ENCODE measurements at regions not wholly inside any gene's neighbourhood (a gene's known extent, or its start where the extent isn't known, plus 50 kb on each side); places are given as distances from the start of the nearest gene placed in this dataset.

DNA sequence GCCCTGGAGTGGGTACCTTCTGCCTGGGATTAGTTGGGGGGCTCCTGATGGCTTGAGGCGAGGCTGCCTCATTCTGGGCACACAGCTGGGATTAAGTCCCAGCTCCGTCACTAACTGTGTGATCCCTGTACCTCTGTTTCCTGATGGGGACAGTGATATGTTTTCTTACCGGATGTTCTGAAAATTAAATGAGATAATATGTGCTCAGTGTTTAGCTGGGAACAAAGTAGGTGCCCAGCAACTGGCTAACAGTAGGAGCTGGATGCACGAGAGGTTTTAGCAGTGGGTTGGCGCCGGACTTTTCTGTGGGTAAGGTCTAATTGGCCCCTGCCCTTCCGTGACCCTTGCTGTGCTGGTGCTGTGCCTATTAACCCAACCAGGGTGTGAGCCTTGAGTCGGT is 203.4 kb downstream of the URI1 start:
- Histone ChIP-seq H3K4me3 (no peak overlapping the region), H3K27me3 (no peaks in the 10 kb centered on the region), H3K36me3 (no peaks in the 10 kb centered on the region), H3K4me1 (no peaks in the 10 kb centered on the region), H3K27ac (no peak overlapping the region), H3K9me3 (no peaks in the 10 kb centered on the region)
- intact Hi-C loops (cut with DNase I): no loop called here
- DNase-seq: no peak
- WGBS, 2 donors: 82% methylated on average over 6 of the region's 8 CpGs; no CpG with 5 or more reads in 1 of the 2 donors
- TF ChIP-seq POLR2A (IDR thresholded peaks at IDR 0.05): no peak
- TF ChIP-seq, protein P1, sequence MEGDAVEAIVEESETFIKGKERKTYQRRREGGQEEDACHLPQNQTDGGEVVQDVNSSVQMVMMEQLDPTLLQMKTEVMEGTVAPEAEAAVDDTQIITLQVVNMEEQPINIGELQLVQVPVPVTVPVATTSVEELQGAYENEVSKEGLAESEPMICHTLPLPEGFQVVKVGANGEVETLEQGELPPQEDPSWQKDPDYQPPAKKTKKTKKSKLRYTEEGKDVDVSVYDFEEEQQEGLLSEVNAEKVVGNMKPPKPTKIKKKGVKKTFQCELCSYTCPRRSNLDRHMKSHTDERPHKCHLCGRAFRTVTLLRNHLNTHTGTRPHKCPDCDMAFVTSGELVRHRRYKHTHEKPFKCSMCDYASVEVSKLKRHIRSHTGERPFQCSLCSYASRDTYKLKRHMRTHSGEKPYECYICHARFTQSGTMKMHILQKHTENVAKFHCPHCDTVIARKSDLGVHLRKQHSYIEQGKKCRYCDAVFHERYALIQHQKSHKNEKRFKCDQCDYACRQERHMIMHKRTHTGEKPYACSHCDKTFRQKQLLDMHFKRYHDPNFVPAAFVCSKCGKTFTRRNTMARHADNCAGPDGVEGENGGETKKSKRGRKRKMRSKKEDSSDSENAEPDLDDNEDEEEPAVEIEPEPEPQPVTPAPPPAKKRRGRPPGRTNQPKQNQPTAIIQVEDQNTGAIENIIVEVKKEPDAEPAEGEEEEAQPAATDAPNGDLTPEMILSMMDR (IDR thresholded peaks at IDR 0.05): no peak

DNA sequence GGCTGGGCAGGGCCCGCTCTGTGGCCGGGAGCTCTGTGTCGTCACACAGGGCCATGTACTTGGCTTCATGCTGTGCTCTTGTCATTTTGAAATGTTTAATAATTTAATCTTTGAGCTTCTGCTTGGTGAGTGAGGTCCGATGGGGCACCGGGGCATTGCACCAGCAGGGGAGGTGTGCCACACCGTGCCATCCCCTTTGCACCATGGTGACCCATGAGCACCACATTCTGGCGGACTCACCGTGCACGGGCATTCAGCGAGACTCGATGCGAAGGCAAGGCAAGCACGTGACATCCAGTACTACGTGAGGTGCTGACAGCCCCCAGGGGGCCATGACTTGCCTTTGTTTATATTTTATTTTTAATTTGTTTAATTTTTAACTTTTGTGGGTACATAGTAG is 204.3 kb downstream of the URI1 start:
- TF ChIP-seq, protein P1 (IDR thresholded peaks at IDR 0.05): no peak
- TF ChIP-seq POLR2A (IDR thresholded peaks at IDR 0.05): no peak
- 79 to 83% methylated on average over 14 of the region's 14 CpGs for WGBS, 2 donors

DNA sequence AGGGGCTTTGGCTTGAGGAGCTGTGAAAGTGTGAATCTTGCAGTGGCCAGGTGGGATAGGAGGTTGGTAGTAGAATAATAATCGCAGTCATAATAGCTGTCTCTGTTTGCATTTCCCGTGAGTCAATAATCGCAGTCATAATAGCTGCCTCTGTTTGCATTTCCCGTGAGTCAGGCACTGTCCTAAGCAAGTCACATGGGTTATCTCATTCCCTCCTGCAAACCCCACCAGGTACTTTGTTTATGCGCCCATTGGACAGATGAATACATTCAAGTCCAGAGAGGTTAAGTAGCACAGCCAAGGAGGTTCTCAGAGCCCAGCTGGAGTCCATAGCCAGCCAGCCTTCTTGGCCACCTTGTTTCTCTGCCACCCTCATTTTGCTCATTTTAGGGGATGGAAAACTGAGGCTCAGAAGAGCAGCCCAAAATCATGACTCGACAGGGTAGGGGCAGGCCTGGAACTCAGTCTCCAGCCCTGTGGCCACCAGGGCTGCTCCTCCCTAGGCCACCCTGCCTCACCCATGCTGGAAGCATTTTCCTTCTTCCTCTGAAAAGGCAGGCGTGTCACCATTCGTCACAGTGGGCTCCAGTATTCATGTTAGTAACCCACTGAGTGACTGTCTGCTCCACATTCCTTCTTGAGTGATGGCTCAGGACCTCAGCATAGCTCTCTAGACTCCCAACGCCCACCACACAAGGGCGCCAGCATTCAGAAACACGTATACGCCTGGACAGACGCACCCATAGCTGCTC is 206.2 kb downstream of the URI1 start:
- intact Hi-C loops (cut with DNase I): no loop called here
- Histone ChIP-seq H3K4me3 (no peak overlapping the region), H3K27me3 (no peaks in the 10 kb centered on the region), H3K36me3 (no peaks in the 10 kb centered on the region), H3K9me3 (no peaks in the 10 kb centered on the region), H3K4me1 (no peaks in the 10 kb centered on the region), H3K27ac (no peak overlapping the region)
- 74 to 82% methylated on average over 7 to 12 of the region's 13 CpGs for whole genome bisulfite sequencing, 2 donors
- TF ChIP-seq, protein P1 (IDR thresholded peaks at IDR 0.05): no peak
- no peak for TF ChIP-seq POLR2A (IDR thresholded peaks at IDR 0.05)
- DNase-seq: no peak

More for the DNA sequence above, 204.3 kb downstream of the URI1 start:
- Histone ChIP-seq H3K9me3 (no peaks in the 10 kb centered on the region), H3K27me3 (no peaks in the 10 kb centered on the region), H3K4me1 (no peaks in the 10 kb centered on the region), H3K27ac (no peak overlapping the region), H3K4me3 (no peak overlapping the region), H3K36me3 (no peaks in the 10 kb centered on the region)
- no peak for DNase-seq
- intact Hi-C loops (cut with DNase I): no loop called here

DNA sequence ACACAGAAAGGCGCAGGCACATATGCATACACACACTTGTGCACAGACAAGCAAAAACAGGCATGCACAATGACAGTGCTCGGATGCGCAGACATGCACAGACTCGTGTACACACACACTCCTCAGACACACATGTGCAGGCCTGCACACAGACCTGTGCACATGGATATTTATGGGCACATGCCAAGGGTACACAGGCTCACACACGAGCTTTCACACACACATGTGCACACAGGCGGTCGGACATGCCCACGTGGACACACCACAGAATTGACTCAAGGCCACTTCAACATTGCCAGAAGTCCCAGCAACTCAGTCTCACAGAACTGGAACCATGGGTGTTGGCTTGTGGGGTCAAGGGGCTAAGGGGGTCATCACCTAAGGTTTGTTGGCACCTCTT is 206.8 kb downstream of the URI1 start:
- intact Hi-C loops (cut with DNase I): no loop called here
- H3K4me1 ChIP-seq: no peaks in the 10 kb centered on the region
- H3K27ac ChIP-seq: no peak overlapping the region
- no peak for TF ChIP-seq POLR2A (IDR thresholded peaks at IDR 0.05)
- TF ChIP-seq, protein P1 (IDR thresholded peaks at IDR 0.05): no peak
- 58% methylated on average over 7 of the region's 8 CpGs; no CpG with 5 or more reads in 1 of the 2 donors for WGBS, 2 donors
- H3K36me3 ChIP-seq: no peaks in the 10 kb centered on the region
- no peaks in the 10 kb centered on the region for H3K9me3 ChIP-seq
- DNase-seq: no peak
- H3K27me3 ChIP-seq: no peaks in the 10 kb centered on the region
- no peak overlapping the region for H3K4me3 ChIP-seq

DNA sequence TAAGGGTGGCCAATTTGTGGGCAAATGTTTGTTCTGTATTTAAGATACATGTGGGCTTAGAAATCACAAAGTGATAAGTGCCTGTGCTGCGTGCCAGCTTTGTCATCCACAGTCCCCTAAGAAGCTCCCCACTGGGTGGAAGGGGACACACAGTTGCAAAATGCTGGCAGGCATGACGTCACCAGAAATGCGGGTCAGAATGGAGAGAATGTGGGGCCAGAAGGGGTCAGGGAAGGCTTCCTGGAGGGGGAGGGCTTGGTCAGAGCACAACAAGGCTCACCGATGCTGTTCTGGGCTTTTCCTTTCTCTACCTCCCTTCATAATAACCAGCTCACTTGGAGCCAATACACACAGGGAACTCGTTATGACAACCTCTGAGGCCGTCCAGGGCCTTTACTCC is 207.3 kb downstream of the URI1 start:
- DNase-seq: no peak
- intact Hi-C loops (cut with DNase I): no loop called here
- H3K36me3 ChIP-seq: no peaks in the 10 kb centered on the region
- 69 to 78% methylated on average over 4 to 5 of the region's 6 CpGs for WGBS, 2 donors
- TF ChIP-seq POLR2A (IDR thresholded peaks at IDR 0.05): no peak
- TF ChIP-seq, protein P1 (IDR thresholded peaks at IDR 0.05): no peak
- no peak overlapping the region for H3K27ac ChIP-seq
- no peak overlapping the region for H3K4me3 ChIP-seq
- no peaks in the 10 kb centered on the region for H3K9me3 ChIP-seq
- H3K27me3 ChIP-seq: no peaks in the 10 kb centered on the region
- no peaks in the 10 kb centered on the region for H3K4me1 ChIP-seq

Data from esophagus squamous epithelium (tissue), 5 donors.